Mesenchymal stem cell (in vitro differentiated cells and primary cell): ENCODE measurements at regions not wholly inside any gene's neighbourhood (a gene's known extent, or its start where the extent isn't known, plus 50 kb on each side); places are given as distances from the start of the nearest gene placed in this dataset.

Experiments
- DNase-seq: peaks from one replicate; pipeline ENCODE4 v3.0.0-alpha.2; 2013
- H2AFZ ChIP-seq: one replicate; pipeline ENCODE4 v1.6.1; 2013; ENCODE audit warnings: low read depth, mild to moderate bottlenecking, control low read depth, inconsistent platforms, low read length, moderate library complexity
- H2AK5ac ChIP-seq: 2 replicates; pipeline ENCODE4 v1.6.1; 2013; ENCODE audit warnings: low read length, moderate library complexity, mild to moderate bottlenecking, inconsistent platforms; ENCODE audit not compliant: severe bottlenecking
- H2BK120ac ChIP-seq: one replicate; pipeline ENCODE4 v1.6.1; 2013; ENCODE audit warnings: low read depth, mild to moderate bottlenecking, inconsistent platforms, low read length, moderate library complexity
- H2BK12ac ChIP-seq, 2 experiments: one replicate each; pipeline ENCODE4 v1.6.1; 2013; ENCODE audit warnings: inconsistent platforms in 2 of 2, low read length in 2 of 2, mild to moderate bottlenecking in 2 of 2, moderate library complexity in 2 of 2, control low read depth in 1 of 2
- H2BK15ac ChIP-seq: one replicate; pipeline ENCODE4 v1.6.1; 2013; ENCODE audit warnings: mild to moderate bottlenecking, low read depth, inconsistent platforms; ENCODE audit not compliant: poor library complexity, severe bottlenecking
- H2BK5ac ChIP-seq: 2 replicates; pipeline ENCODE4 v1.6.1; 2013; ENCODE audit warnings: low read depth, mild to moderate bottlenecking, low read length, control low read depth, inconsistent platforms; ENCODE audit not compliant: poor library complexity, severe bottlenecking
- H3K14ac ChIP-seq, 2 experiments: one replicate each; pipeline ENCODE4 v1.6.1; 2013; ENCODE audit warnings: inconsistent platforms in 2 of 2, low read length in 2 of 2, control low read depth in 1 of 2, mild to moderate bottlenecking in 1 of 2, moderate library complexity in 1 of 2
- H3K18ac ChIP-seq, 2 experiments: one replicate each; pipeline ENCODE4 v1.6.1; 2013; ENCODE audit warnings: inconsistent platforms in 2 of 2, low read length in 2 of 2, control low read depth in 1 of 2, low read depth in 1 of 2, mild to moderate bottlenecking in 1 of 2
- H3K23ac ChIP-seq, 2 experiments: one replicate each; pipeline ENCODE4 v1.6.1; 2013; ENCODE audit warnings: inconsistent platforms in 2 of 2, low read length in 2 of 2, mild to moderate bottlenecking in 2 of 2, moderate library complexity in 2 of 2, control low read depth in 1 of 2
- H3K27ac ChIP-seq: 2 replicates; pipeline ENCODE4 v1.5.1; 2013; ENCODE audit warnings: mild to moderate bottlenecking, moderate library complexity, low read length, control low read depth, inconsistent platforms; ENCODE audit not compliant: poor library complexity, severe bottlenecking
- H3K27me3 ChIP-seq, 2 experiments: 2 replicates each; pipeline versions ENCODE4 v1.6.1 to v1.7.0; 2013; ENCODE audit warnings: low read length in 2 of 2, mild to moderate bottlenecking in 2 of 2, moderate library complexity in 2 of 2, control low read depth in 1 of 2, inconsistent platforms in 1 of 2; ENCODE audit not compliant: control insufficient read depth in 1 of 2, insufficient read depth in 1 of 2
- H3K36me3 ChIP-seq, 2 experiments: 2 replicates each; pipeline versions ENCODE4 v1.6.1 to v1.7.0; 2013; ENCODE audit warnings: low read length in 2 of 2, control low read depth in 1 of 2, inconsistent platforms in 1 of 2, low read depth in 1 of 2, mild to moderate bottlenecking in 1 of 2; ENCODE audit not compliant: insufficient read depth in 2 of 2, control insufficient read depth in 1 of 2
- H3K4ac ChIP-seq, 2 experiments: one replicate each; pipeline ENCODE4 v1.6.1; 2013; ENCODE audit warnings: inconsistent platforms in 2 of 2, low read length in 2 of 2, mild to moderate bottlenecking in 2 of 2, moderate library complexity in 2 of 2, control low read depth in 1 of 2, low read depth in 1 of 2
- H3K4me1 ChIP-seq: 2 replicates; pipeline ENCODE4 v1.6.1; 2013; ENCODE audit warnings: low read depth, low read length, control low read depth; ENCODE audit not compliant: control insufficient read depth, insufficient read depth
- H3K4me2 ChIP-seq: 2 replicates; pipeline ENCODE4 v1.6.1; 2013; ENCODE audit warnings: low read length, mild to moderate bottlenecking, inconsistent platforms; ENCODE audit not compliant: poor library complexity, severe bottlenecking
- H3K4me3 ChIP-seq, 2 experiments: 2 replicates each; pipeline versions ENCODE4 v1.5.1 to v1.7.0; 2013; ENCODE audit warnings: low read length in 2 of 2, mild to moderate bottlenecking in 2 of 2, control low read depth in 1 of 2, low read depth in 1 of 2; ENCODE audit not compliant: insufficient read depth in 1 of 2
- H3K79me1 ChIP-seq: replicated peaks from 2 replicates; pipeline ENCODE4 v1.6.1; 2013; ENCODE audit warnings: mild to moderate bottlenecking, control low read depth, low read length, inconsistent platforms; ENCODE audit not compliant: poor library complexity, severe bottlenecking
- H3K9ac ChIP-seq: 2 replicates; pipeline ENCODE4 v1.7.0; 2013; ENCODE audit warnings: mild to moderate bottlenecking, low read length, moderate library complexity
- H3K9me3 ChIP-seq: 2 replicates; pipeline ENCODE4 v1.7.0; 2013; ENCODE audit warnings: mild to moderate bottlenecking, low read length; ENCODE audit not compliant: control insufficient read depth
- H4K8ac ChIP-seq: one replicate; pipeline ENCODE4 v1.6.1; 2013; ENCODE audit warnings: inconsistent platforms, mild to moderate bottlenecking, low read length, moderate library complexity
- H4K91ac ChIP-seq: one replicate; pipeline ENCODE4 v1.6.1; 2013; ENCODE audit warnings: mild to moderate bottlenecking, low read length, inconsistent platforms
- WGBS: methylation state at CpG from one replicate; pipeline ENCODE4 v1.1.7; 2013; ENCODE audit warnings: mixed read lengths; 5-methylcytosine and 5-hydroxymethylcytosine counted together

- H3K27me3 ChIP-seq = peaks cover 0 to 4% of the 10 kb centered on the region in 2 experiments
- H2AFZ ChIP-seq = no peak overlapping the region
- no peak overlapping the region for H2BK120ac ChIP-seq
- no peak overlapping the region for H3K18ac ChIP-seq
- H3K9me3 ChIP-seq = peaks cover 3% of the 10 kb centered on the region
- H3K4me2 ChIP-seq = no peak overlapping the region
- H3K36me3 ChIP-seq = no peaks in the 10 kb centered on the region
- H2BK5ac ChIP-seq = no peak overlapping the region
- no peak overlapping the region for H3K23ac ChIP-seq
- 83% methylated on average over 6 of the region's 6 CpGs for WGBS
- no peak overlapping the region for H2BK15ac ChIP-seq
- no peaks in the 10 kb centered on the region for H3K4me1 ChIP-seq
- H4K91ac ChIP-seq = no peak overlapping the region
- no peak overlapping the region for H2BK12ac ChIP-seq
- no peak overlapping the region for H3K4me3 ChIP-seq
- no peak overlapping the region for H2AK5ac ChIP-seq
- H3K4ac ChIP-seq = no peak overlapping the region
- H3K14ac ChIP-seq = no peak overlapping the region
- H4K8ac ChIP-seq = no peak overlapping the region
- H3K27ac ChIP-seq = no peak overlapping the region
- DNase-seq = no peak
- H3K79me1 ChIP-seq = no peaks in the 10 kb centered on the region
- no peak overlapping the region for H3K9ac ChIP-seq
Observed at GRCh38 chr14:103250181-103250580, 83.9 kb upstream of the EIF5 start.

GRCh38 chr14:103250874-103251273 lies 83.2 kb upstream of the EIF5 start:
- peaks cover 0 to 4% of the 10 kb centered on the region in 2 experiments for H3K27me3 ChIP-seq
- no peaks in the 10 kb centered on the region for H3K36me3 ChIP-seq
- H3K4me2 ChIP-seq = no peak overlapping the region
- H4K8ac ChIP-seq = no peak overlapping the region
- no peak overlapping the region for H3K9ac ChIP-seq
- WGBS = 95% methylated on average over 3 of the region's 3 CpGs
- no peak overlapping the region for H2BK15ac ChIP-seq
- H3K4me3 ChIP-seq = no peak overlapping the region
- no peak overlapping the region for H2AFZ ChIP-seq
- no peak overlapping the region for H3K4ac ChIP-seq
- H2BK120ac ChIP-seq = no peak overlapping the region
- H3K18ac ChIP-seq = no peak overlapping the region
- H2BK5ac ChIP-seq = no peak overlapping the region
- H3K27ac ChIP-seq = no peak overlapping the region
- peaks cover 3% of the 10 kb centered on the region for H3K9me3 ChIP-seq
- H2AK5ac ChIP-seq = no peak overlapping the region
- no peak overlapping the region for H4K91ac ChIP-seq
- no peak overlapping the region for H2BK12ac ChIP-seq
- H3K23ac ChIP-seq = no peak overlapping the region
- no peaks in the 10 kb centered on the region for H3K79me1 ChIP-seq
- DNase-seq = no peak
- H3K4me1 ChIP-seq = no peaks in the 10 kb centered on the region
- no peak overlapping the region for H3K14ac ChIP-seq

- H3K4me2 ChIP-seq = no peak overlapping the region
- H3K9ac ChIP-seq = no peak overlapping the region
- no peak overlapping the region for H3K4ac ChIP-seq
- no peak overlapping the region for H2BK120ac ChIP-seq
- H3K36me3 ChIP-seq = no peaks in the 10 kb centered on the region
- H3K4me3 ChIP-seq = no peak overlapping the region
- H3K27ac ChIP-seq = no peak overlapping the region
- H3K18ac ChIP-seq = no peak overlapping the region
- H2BK15ac ChIP-seq = no peak overlapping the region
- H2BK5ac ChIP-seq = no peak overlapping the region
- no peak overlapping the region for H4K8ac ChIP-seq
- H3K14ac ChIP-seq = no peak overlapping the region
- H2AFZ ChIP-seq = no peak overlapping the region
- H3K79me1 ChIP-seq = no peaks in the 10 kb centered on the region
- H3K27me3 ChIP-seq = no peaks in the 10 kb centered on the region
- no peak for DNase-seq
- peaks cover 9% of the 10 kb centered on the region for H3K9me3 ChIP-seq
- H2BK12ac ChIP-seq = peak overlapping the region in 1 of 2 experiments; percentile 11
- H4K91ac ChIP-seq = no peak overlapping the region
- H2AK5ac ChIP-seq = no peak overlapping the region
- H3K23ac ChIP-seq = no peak overlapping the region
- WGBS = 91% methylated on average over 4 of the region's 4 CpGs
- peaks cover 2% of the 10 kb centered on the region for H3K4me1 ChIP-seq
Observed at GRCh38 chr14:103255555-103255954, 78.5 kb upstream of the EIF5 start.

- H2BK120ac ChIP-seq = no peak overlapping the region
- 81% methylated on average over 6 of the region's 10 CpGs for WGBS
- no peak overlapping the region for H2AFZ ChIP-seq
- H3K18ac ChIP-seq = no peak overlapping the region
- no peak overlapping the region for H3K4me2 ChIP-seq
- no peak overlapping the region for H3K4me3 ChIP-seq
- no peak overlapping the region for H2AK5ac ChIP-seq
- H3K23ac ChIP-seq = no peak overlapping the region
- H3K27me3 ChIP-seq = no peaks in the 10 kb centered on the region
- peaks cover 2% of the 10 kb centered on the region for H3K4me1 ChIP-seq
- no peaks in the 10 kb centered on the region for H3K36me3 ChIP-seq
- no peak overlapping the region for H3K4ac ChIP-seq
- no peak overlapping the region for H4K8ac ChIP-seq
- H3K9ac ChIP-seq = no peak overlapping the region
- no peak overlapping the region for H3K14ac ChIP-seq
- H3K79me1 ChIP-seq = no peaks in the 10 kb centered on the region
- H2BK12ac ChIP-seq = no peak overlapping the region
- no peak for DNase-seq
- H3K27ac ChIP-seq = no peak overlapping the region
- H4K91ac ChIP-seq = no peak overlapping the region
- H3K9me3 ChIP-seq = peaks cover 9% of the 10 kb centered on the region
- no peak overlapping the region for H2BK5ac ChIP-seq
- H2BK15ac ChIP-seq = no peak overlapping the region
Observed at GRCh38 chr14:103256406-103256805, 77.6 kb upstream of the EIF5 start.
